ENCODE measurements at regions not wholly inside any gene's neighbourhood (a gene's known extent, or its start where the extent isn't known, plus 50 kb on each side); places are given as distances from the start of the nearest gene placed in this dataset.

- TF ChIP-seq CTCF (IDR thresholded peaks at IDR 0.05): no peak
- WGBS (ENCODE audit: insufficient coverage): 86% methylated on average over 5 of the region's 6 CpGs
- H3K9me3 ChIP-seq (ENCODE audit: control insufficient read depth, insufficient read depth, low read length): no peaks in the 10 kb centered on the region
- H3K4me1 ChIP-seq (ENCODE audit: control insufficient read depth, insufficient read depth, low read length): peaks cover 15% of the 10 kb centered on the region
- H3K27ac ChIP-seq (ENCODE audit: low read length): no peak overlapping the region
- H3K4me3 ChIP-seq (ENCODE audit: low read length): no peak overlapping the region
- ATAC-seq (no peak), DNase-seq (no peak)
- intact Hi-C loops (cut with micrococcal nuclease): no loop called here
- Mint-ChIP-seq H3K9me3 (no peaks in the 10 kb centered on the region), H3K36me3 (no peaks in the 10 kb centered on the region), H3K27me3 (ENCODE audit: low read depth in 2 of 2) (no peaks in the 10 kb centered on the region), H3K4me1 (peaks cover 20 to 39% of the 10 kb centered on the region in 2 donors), H3K4me3 (no peak overlapping the region), H3K27ac (no peak overlapping the region)
- H3K27me3 ChIP-seq (ENCODE audit: control insufficient read depth, insufficient read depth, low read length): no peaks in the 10 kb centered on the region
- H3K36me3 ChIP-seq (ENCODE audit: control insufficient read depth, insufficient read depth, low read length): no peaks in the 10 kb centered on the region
These were observed 78.2 kb downstream of the NCOR2 start for GRCh38 chr12:124489220-124489619.

GRCh38 chr12:124488520-124488919 is 78.9 kb downstream of the NCOR2 start:
- H3K9me3 Mint-ChIP-seq: no peaks in the 10 kb centered on the region
- H3K9me3 ChIP-seq (ENCODE audit: control insufficient read depth, insufficient read depth, low read length): no peaks in the 10 kb centered on the region
- H3K36me3 Mint-ChIP-seq: no peaks in the 10 kb centered on the region
- no peaks in the 10 kb centered on the region for H3K36me3 ChIP-seq (ENCODE audit: control insufficient read depth, insufficient read depth, low read length)
- no peak overlapping the region for H3K27ac Mint-ChIP-seq
- no peak for ATAC-seq
- no peak for DNase-seq
- no peaks in the 10 kb centered on the region for H3K27me3 Mint-ChIP-seq (ENCODE audit: low read depth in 2 of 2)
- H3K27ac ChIP-seq (ENCODE audit: low read length): no peak overlapping the region
- intact Hi-C loops (cut with micrococcal nuclease): no loop called here
- H3K4me1 ChIP-seq (ENCODE audit: control insufficient read depth, insufficient read depth, low read length): peaks cover 8% of the 10 kb centered on the region
- no peaks in the 10 kb centered on the region for H3K27me3 ChIP-seq (ENCODE audit: control insufficient read depth, insufficient read depth, low read length)
- peaks cover 13 to 32% of the 10 kb centered on the region in 2 donors for H3K4me1 Mint-ChIP-seq
- TF ChIP-seq CTCF (IDR thresholded peaks at IDR 0.05): no peak
- WGBS (ENCODE audit: insufficient coverage): 93% methylated on average over 9 of the region's 10 CpGs
- no peak overlapping the region for H3K4me3 Mint-ChIP-seq
- H3K4me3 ChIP-seq (ENCODE audit: low read length): no peak overlapping the region

- DNase-seq (no peak), ATAC-seq (no peak)
- H3K4me1 ChIP-seq (ENCODE audit: control insufficient read depth, insufficient read depth, low read length): peaks cover 4% of the 10 kb centered on the region
- no peaks in the 10 kb centered on the region for H3K9me3 ChIP-seq (ENCODE audit: control insufficient read depth, insufficient read depth, low read length)
- intact Hi-C loops (cut with micrococcal nuclease): no loop called here
- no peak overlapping the region for H3K4me3 Mint-ChIP-seq
- H3K36me3 Mint-ChIP-seq: no peaks in the 10 kb centered on the region
- H3K36me3 ChIP-seq (ENCODE audit: control insufficient read depth, insufficient read depth, low read length): no peaks in the 10 kb centered on the region
- H3K27ac ChIP-seq (ENCODE audit: low read length): no peak overlapping the region
- H3K27me3 Mint-ChIP-seq (ENCODE audit: low read depth in 2 of 2): no peaks in the 10 kb centered on the region
- no peak overlapping the region for H3K4me3 ChIP-seq (ENCODE audit: low read length)
- no peaks in the 10 kb centered on the region for H3K9me3 Mint-ChIP-seq
- no peaks in the 10 kb centered on the region for H3K27me3 ChIP-seq (ENCODE audit: control insufficient read depth, insufficient read depth, low read length)
- 85% methylated on average over 2 of the region's 3 CpGs for WGBS (ENCODE audit: insufficient coverage)
- no peak overlapping the region for H3K27ac Mint-ChIP-seq
- H3K4me1 Mint-ChIP-seq: peaks cover 8 to 25% of the 10 kb centered on the region in 2 donors
- TF ChIP-seq CTCF (IDR thresholded peaks at IDR 0.05): no peak
These were observed 79.6 kb downstream of the NCOR2 start for GRCh38 chr12:124487834-124488165.

- DNase-seq (no peak), ATAC-seq (no peak)
- H3K4me3 Mint-ChIP-seq: no peak overlapping the region
- H3K27me3 Mint-ChIP-seq (ENCODE audit: low read depth in 2 of 2): no peaks in the 10 kb centered on the region
- WGBS (ENCODE audit: insufficient coverage): 91% methylated on average over 27 of the region's 27 CpGs
- Histone ChIP-seq H3K27me3 (ENCODE audit: control insufficient read depth, insufficient read depth, low read length) (no peaks in the 10 kb centered on the region), H3K4me1 (ENCODE audit: control insufficient read depth, insufficient read depth, low read length) (peaks cover 6% of the 10 kb centered on the region), H3K27ac (ENCODE audit: low read length) (no peak overlapping the region), H3K36me3 (ENCODE audit: control insufficient read depth, insufficient read depth, low read length) (no peaks in the 10 kb centered on the region), H3K9me3 (ENCODE audit: control insufficient read depth, insufficient read depth, low read length) (no peaks in the 10 kb centered on the region), H3K4me3 (ENCODE audit: low read length) (no peak overlapping the region)
- H3K9me3 Mint-ChIP-seq: no peaks in the 10 kb centered on the region
- TF ChIP-seq CTCF (IDR thresholded peaks at IDR 0.05): no peak
- peak overlapping the region in 1 of 2 donors; percentile 26 for H3K27ac Mint-ChIP-seq
- intact Hi-C loops (cut with micrococcal nuclease): no loop called here
- no peaks in the 10 kb centered on the region for H3K36me3 Mint-ChIP-seq
- peaks cover 7 to 23% of the 10 kb centered on the region in 2 donors for H3K4me1 Mint-ChIP-seq
These were observed 80.2 kb downstream of the NCOR2 start for GRCh38 chr12:124487066-124487833.
